ENCODE measurements at regions not wholly inside any gene's neighbourhood (a gene's known extent, or its start where the extent isn't known, plus 50 kb on each side); places are given as distances from the start of the nearest gene placed in this dataset.

DNA sequence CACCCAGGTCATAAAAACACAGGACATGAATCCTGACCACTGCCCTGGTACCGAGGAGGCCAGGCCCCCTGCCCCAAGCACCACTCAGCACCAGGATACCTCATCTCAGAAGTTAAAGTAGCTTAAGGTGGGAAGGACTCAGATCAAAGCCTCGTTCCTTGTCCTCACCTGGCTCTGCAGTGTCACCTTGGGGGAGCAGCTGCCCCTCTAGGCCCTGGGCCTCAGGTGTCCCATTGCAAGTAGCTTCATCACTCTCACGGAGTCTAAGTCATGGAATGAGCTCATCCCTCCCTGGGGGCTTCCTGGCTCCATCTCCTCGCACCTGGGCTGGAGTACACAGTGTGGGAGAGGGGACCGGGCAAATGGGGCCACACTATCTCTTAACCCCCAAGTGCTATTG lies 148.0 kb downstream of the TPRA1 start:
- no peak overlapping the region for H3K27ac ChIP-seq
- TF ChIP-seq EZH2 (IDR thresholded peaks at IDR 0.05) (no peak), EZH2phosphoT487 (IDR thresholded peaks at IDR 0.05) (no peak)
- TF ChIP-seq, protein P1, sequence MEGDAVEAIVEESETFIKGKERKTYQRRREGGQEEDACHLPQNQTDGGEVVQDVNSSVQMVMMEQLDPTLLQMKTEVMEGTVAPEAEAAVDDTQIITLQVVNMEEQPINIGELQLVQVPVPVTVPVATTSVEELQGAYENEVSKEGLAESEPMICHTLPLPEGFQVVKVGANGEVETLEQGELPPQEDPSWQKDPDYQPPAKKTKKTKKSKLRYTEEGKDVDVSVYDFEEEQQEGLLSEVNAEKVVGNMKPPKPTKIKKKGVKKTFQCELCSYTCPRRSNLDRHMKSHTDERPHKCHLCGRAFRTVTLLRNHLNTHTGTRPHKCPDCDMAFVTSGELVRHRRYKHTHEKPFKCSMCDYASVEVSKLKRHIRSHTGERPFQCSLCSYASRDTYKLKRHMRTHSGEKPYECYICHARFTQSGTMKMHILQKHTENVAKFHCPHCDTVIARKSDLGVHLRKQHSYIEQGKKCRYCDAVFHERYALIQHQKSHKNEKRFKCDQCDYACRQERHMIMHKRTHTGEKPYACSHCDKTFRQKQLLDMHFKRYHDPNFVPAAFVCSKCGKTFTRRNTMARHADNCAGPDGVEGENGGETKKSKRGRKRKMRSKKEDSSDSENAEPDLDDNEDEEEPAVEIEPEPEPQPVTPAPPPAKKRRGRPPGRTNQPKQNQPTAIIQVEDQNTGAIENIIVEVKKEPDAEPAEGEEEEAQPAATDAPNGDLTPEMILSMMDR (IDR thresholded peaks at IDR 0.05), result no peak
- H3K27me3 ChIP-seq, result no peaks in the 10 kb centered on the region
- H3K4me3 ChIP-seq, result no peak overlapping the region
- Mint-ChIP-seq H3K36me3 (no peaks in the 10 kb centered on the region), H3K27me3 (ENCODE audit: insufficient read depth, low read depth) (no peaks in the 10 kb centered on the region), H3K4me1 (peaks cover 6% of the 10 kb centered on the region), H3K9me3 (no peaks in the 10 kb centered on the region), H3K27ac (no peak overlapping the region), H3K4me3 (no peak overlapping the region)
- no peaks in the 10 kb centered on the region for H3K9me3 ChIP-seq (ENCODE audit: low read depth)
- no peak for DNase-seq (ENCODE audit: low spot score)
- no peaks in the 10 kb centered on the region for H3K4me1 ChIP-seq
- H3K36me3 ChIP-seq, result no peaks in the 10 kb centered on the region
- H3K4me2 ChIP-seq, result no peak overlapping the region
- no peak overlapping the region for H2AFZ ChIP-seq (replicated peaks)
- no peak overlapping the region for H3K9ac ChIP-seq
- H4K20me1 ChIP-seq (ENCODE audit: low read depth), result no peaks in the 10 kb centered on the region
- H3F3A ChIP-seq (ENCODE audit: low read depth), result no peaks in the 10 kb centered on the region
- H3K79me2 ChIP-seq (ENCODE audit: low read depth), result no peaks in the 10 kb centered on the region

DNA sequence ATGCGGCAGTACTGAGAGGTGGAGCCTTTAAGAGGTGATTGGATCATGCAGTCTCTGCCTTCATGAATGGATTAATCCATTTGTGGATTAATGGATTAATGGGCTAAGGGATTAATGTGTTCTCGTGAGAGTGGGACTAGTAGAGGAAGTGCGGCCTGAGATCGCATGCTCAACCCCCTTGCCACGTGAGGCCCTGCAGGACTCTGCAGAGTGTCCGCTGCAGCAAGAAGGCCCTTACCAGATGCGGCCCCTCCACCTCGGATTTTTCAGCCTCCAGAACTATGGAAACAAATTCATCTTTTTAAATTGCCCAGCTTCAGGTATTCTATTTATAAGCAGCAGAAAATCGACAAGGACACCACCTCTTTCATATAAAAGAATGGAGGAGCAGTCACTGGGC lies 148.8 kb downstream of the TPRA1 start:
- H4K20me1 ChIP-seq (ENCODE audit: low read depth), result no peaks in the 10 kb centered on the region
- H3K27me3 ChIP-seq, result no peaks in the 10 kb centered on the region
- no peaks in the 10 kb centered on the region for H3K79me2 ChIP-seq (ENCODE audit: low read depth)
- H3K27ac ChIP-seq, result no peak overlapping the region
- Mint-ChIP-seq H3K9me3 (no peaks in the 10 kb centered on the region), H3K36me3 (no peaks in the 10 kb centered on the region), H3K4me3 (no peak overlapping the region), H3K4me1 (peaks cover 6% of the 10 kb centered on the region), H3K27ac (peak overlapping the region; percentile 81), H3K27me3 (ENCODE audit: insufficient read depth, low read depth) (no peaks in the 10 kb centered on the region)
- H3K36me3 ChIP-seq, result no peaks in the 10 kb centered on the region
- no peak overlapping the region for H2AFZ ChIP-seq (replicated peaks)
- H3K4me2 ChIP-seq, result no peak overlapping the region
- no peaks in the 10 kb centered on the region for H3F3A ChIP-seq (ENCODE audit: low read depth)
- H3K9me3 ChIP-seq (ENCODE audit: low read depth), result no peaks in the 10 kb centered on the region
- H3K4me3 ChIP-seq, result no peak overlapping the region
- H3K9ac ChIP-seq, result no peak overlapping the region
- no peaks in the 10 kb centered on the region for H3K4me1 ChIP-seq
- no peak for DNase-seq (ENCODE audit: low spot score)
- TF ChIP-seq, protein P1 (IDR thresholded peaks at IDR 0.05), result no peak
- TF ChIP-seq EZH2phosphoT487 (IDR thresholded peaks at IDR 0.05) (no peak), EZH2 (IDR thresholded peaks at IDR 0.05) (no peak)

DNA sequence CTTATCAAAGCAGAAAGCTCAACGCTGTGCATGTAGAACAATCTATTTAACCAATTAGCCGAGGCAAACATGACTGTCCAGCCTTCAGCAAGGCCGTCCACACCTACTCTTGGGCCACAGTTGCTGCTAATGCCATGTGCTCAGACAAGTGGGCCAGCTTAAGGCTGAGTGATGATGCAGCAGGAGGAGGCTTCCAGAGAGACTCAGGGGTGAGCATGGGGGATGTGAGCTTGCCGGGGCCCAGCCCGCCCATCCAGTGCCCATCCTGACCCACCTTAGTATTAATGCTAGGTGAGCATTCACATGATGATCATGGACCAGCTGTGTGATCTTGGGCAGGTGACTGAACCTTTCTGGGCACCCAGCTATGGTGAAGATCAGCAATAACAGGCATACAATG lies 150.1 kb downstream of the TPRA1 start:
- no peaks in the 10 kb centered on the region for H3K36me3 Mint-ChIP-seq
- DNase-seq (ENCODE audit: low spot score), result no peak

More for the DNA sequence above, 150.1 kb downstream of the TPRA1 start:
- no peak overlapping the region for H2AFZ ChIP-seq (replicated peaks)
- no peak overlapping the region for H3K4me2 ChIP-seq
- TF ChIP-seq, protein P1 (IDR thresholded peaks at IDR 0.05), result no peak
- no peak for TF ChIP-seq EZH2 (IDR thresholded peaks at IDR 0.05)
- no peak for TF ChIP-seq EZH2phosphoT487 (IDR thresholded peaks at IDR 0.05)
- no peak overlapping the region for H3K4me3 ChIP-seq
- H3K9me3 ChIP-seq (ENCODE audit: low read depth), result no peaks in the 10 kb centered on the region
- H3K9me3 Mint-ChIP-seq, result no peaks in the 10 kb centered on the region
- H3K27me3 ChIP-seq, result no peaks in the 10 kb centered on the region
- no peaks in the 10 kb centered on the region for H3F3A ChIP-seq (ENCODE audit: low read depth)
- H3K27ac ChIP-seq, result no peak overlapping the region
- no peaks in the 10 kb centered on the region for H3K79me2 ChIP-seq (ENCODE audit: low read depth)
- H3K27me3 Mint-ChIP-seq (ENCODE audit: insufficient read depth, low read depth), result peaks cover 2% of the 10 kb centered on the region
- peaks cover 8% of the 10 kb centered on the region for H3K4me1 Mint-ChIP-seq
- no peak overlapping the region for H3K4me3 Mint-ChIP-seq
- no peaks in the 10 kb centered on the region for H3K36me3 ChIP-seq
- H3K4me1 ChIP-seq, result no peaks in the 10 kb centered on the region
- no peak overlapping the region for H3K9ac ChIP-seq
- no peaks in the 10 kb centered on the region for H4K20me1 ChIP-seq (ENCODE audit: low read depth)
- no peak overlapping the region for H3K27ac Mint-ChIP-seq
